Brain microvascular endothelial cell (primary cell): ENCODE measurements at regions not wholly inside any gene's neighbourhood (a gene's known extent, or its start where the extent isn't known, plus 50 kb on each side); places are given as distances from the start of the nearest gene placed in this dataset.

Source experiments
- DNase-seq: peaks from one replicate; pipeline ENCODE4 v3.0.0-alpha.2; 2020
- H3K27ac ChIP-seq: fragments of 250-450 bp; sonication (Bioruptor Pico); 2 replicates; pipeline ENCODE4 v1.5.1; 2020; ENCODE audit warnings: mild to moderate bottlenecking, moderate library complexity
- H3K27me3 ChIP-seq: fragments of 250-450 bp; sonication (Bioruptor Pico); replicated peaks from 2 replicates; pipeline ENCODE4 v1.5.1; 2020; ENCODE audit warnings: mild to moderate bottlenecking
- H3K36me3 ChIP-seq: fragments of 250-450 bp; sonication (Bioruptor Pico); replicated peaks from 2 replicates; pipeline ENCODE4 v1.5.1; 2020; ENCODE audit warnings: mild to moderate bottlenecking
- H3K4me3 ChIP-seq: 2 replicates; pipeline ENCODE4 v1.5.1; 2011; ENCODE audit warnings: low read depth, mild to moderate bottlenecking, control low read depth, low read length, moderate library complexity
- in situ Hi-C: cut with HindIII; loops from 2 replicates; pipeline ENCODE4 v1.10.0; 2017; ENCODE audit warnings: low sequenced_read_pairs, low pct_ligation_motif_present
- TF ChIP-seq, protein P1 (sequence below): IDR thresholded peaks from 2 replicates; pipeline ENCODE4 v1.5.1; 2011; ENCODE audit warnings: low read depth, mild to moderate bottlenecking, moderate library complexity, low read length, control low read depth, inconsistent platforms; ENCODE audit errors: missing control alignments

- TF ChIP-seq, protein P1, sequence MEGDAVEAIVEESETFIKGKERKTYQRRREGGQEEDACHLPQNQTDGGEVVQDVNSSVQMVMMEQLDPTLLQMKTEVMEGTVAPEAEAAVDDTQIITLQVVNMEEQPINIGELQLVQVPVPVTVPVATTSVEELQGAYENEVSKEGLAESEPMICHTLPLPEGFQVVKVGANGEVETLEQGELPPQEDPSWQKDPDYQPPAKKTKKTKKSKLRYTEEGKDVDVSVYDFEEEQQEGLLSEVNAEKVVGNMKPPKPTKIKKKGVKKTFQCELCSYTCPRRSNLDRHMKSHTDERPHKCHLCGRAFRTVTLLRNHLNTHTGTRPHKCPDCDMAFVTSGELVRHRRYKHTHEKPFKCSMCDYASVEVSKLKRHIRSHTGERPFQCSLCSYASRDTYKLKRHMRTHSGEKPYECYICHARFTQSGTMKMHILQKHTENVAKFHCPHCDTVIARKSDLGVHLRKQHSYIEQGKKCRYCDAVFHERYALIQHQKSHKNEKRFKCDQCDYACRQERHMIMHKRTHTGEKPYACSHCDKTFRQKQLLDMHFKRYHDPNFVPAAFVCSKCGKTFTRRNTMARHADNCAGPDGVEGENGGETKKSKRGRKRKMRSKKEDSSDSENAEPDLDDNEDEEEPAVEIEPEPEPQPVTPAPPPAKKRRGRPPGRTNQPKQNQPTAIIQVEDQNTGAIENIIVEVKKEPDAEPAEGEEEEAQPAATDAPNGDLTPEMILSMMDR = peak; percentile 2
- in situ Hi-C loops = no loop called here
- H3K27ac ChIP-seq = no peak overlapping the region
Observed at GRCh38 chr11:35056391-35057093, 82.4 kb upstream of the CD44 start.

GRCh38 chr11:35057926-35058668 is 80.9 kb upstream of the CD44 start:
- in situ Hi-C loops = no loop called here
- TF ChIP-seq, protein P1 = no peak
- H3K27me3 ChIP-seq = no peaks in the 10 kb centered on the region
- H3K27ac ChIP-seq = no peak overlapping the region
- H3K4me3 ChIP-seq = no peak overlapping the region
- H3K36me3 ChIP-seq = no peaks in the 10 kb centered on the region
- no peak for DNase-seq

More at GRCh38 chr11:35056391-35057093, 82.4 kb upstream of the CD44 start:
- DNase-seq = no peak
- H3K27me3 ChIP-seq = no peaks in the 10 kb centered on the region
- H3K4me3 ChIP-seq = no peak overlapping the region
- no peaks in the 10 kb centered on the region for H3K36me3 ChIP-seq

DNA sequence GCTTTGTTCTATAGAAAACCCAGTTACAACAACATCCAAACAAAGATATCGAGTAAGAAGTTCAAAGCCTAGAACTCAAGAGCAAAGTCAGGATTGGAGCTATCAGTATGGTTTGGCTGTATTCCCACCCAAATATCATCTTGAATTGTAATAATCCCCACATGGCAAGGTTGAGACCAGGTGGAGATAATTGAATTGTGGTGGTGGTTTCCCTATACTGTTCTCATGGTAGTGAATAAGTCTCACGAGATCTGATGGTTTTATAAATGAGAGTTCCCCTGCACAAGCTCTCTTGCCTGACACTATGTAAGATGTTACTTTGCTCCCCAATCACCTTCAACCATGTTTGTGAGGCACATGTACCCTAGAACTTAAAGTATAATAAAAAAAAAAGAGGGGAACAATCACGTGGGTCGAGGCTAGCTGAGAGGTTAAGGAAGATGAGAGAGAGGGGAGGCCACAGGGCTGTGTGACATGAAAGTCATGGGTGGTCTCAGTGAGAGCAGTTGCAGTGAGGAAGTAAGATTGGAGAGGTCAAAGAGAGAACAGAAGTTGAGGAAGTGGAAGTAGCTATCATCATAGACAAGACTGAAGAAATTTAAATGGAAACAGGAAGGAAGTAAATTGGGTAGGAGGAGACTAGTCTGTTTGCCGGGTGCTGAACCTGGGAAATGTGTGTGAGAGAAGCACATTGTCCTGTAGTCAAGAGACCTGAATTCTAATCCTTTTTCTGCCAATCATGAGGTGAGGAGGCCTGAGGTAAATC is 80.1 kb upstream of the CD44 start:
- no peak for DNase-seq
- in situ Hi-C loops = no loop called here
- no peaks in the 10 kb centered on the region for H3K27me3 ChIP-seq
- no peaks in the 10 kb centered on the region for H3K36me3 ChIP-seq
- H3K4me3 ChIP-seq = no peak overlapping the region
- TF ChIP-seq, protein P1 = no peak
- H3K27ac ChIP-seq = no peak overlapping the region

GRCh38 chr11:35061516-35062440 is 77.2 kb upstream of the CD44 start:
- Histone ChIP-seq H3K36me3 (no peaks in the 10 kb centered on the region), H3K27ac (no peak overlapping the region), H3K27me3 (no peaks in the 10 kb centered on the region), H3K4me3 (no peak overlapping the region)
- no peak for DNase-seq
- TF ChIP-seq, protein P1 = no peak
- in situ Hi-C loops = no loop called here

- in situ Hi-C loops = no loop called here
- H3K4me3 ChIP-seq = no peak overlapping the region
- DNase-seq = no peak
- H3K27ac ChIP-seq = no peak overlapping the region
- H3K36me3 ChIP-seq = no peaks in the 10 kb centered on the region
- no peaks in the 10 kb centered on the region for H3K27me3 ChIP-seq
- TF ChIP-seq, protein P1 = no peak
Observed at GRCh38 chr11:35063488-35063931, 75.5 kb upstream of the CD44 start.
